AG04450 (cell line): ENCODE measurements at regions not wholly inside any gene's neighbourhood (a gene's known extent, or its start where the extent isn't known, plus 50 kb on each side); places are given as distances from the start of the nearest gene placed in this dataset. TPM values are rescaled to one million over a fixed set of nuclear protein-coding genes. Genes with fewer than 3 reads are reported as not detected.

ENCODE experiments used
- CTCF ChIA-PET: fragments of 300-600, 350-600 bp; formaldehyde crosslinking; extraction: SDS; loops from one replicate; lab custom pipeline; 2022; ENCODE audit warnings: antibody characterized with exemption, inconsistent platforms; lab: Charles Lee
- POLR2A ChIA-PET: fragments of 350-600 bp; formaldehyde crosslinking; extraction: SDS; loops from one replicate; lab custom pipeline; 2021; ENCODE audit warnings: antibody characterized with exemption, inconsistent platforms; lab: Yijun Ruan, JAX
- DNase-seq: peaks from one replicate; pipeline ENCODE4 v3.0.0-alpha.2; 2011; ENCODE audit warnings: low read depth, low spot score
- H3K27ac ChIP-seq: one replicate; pipeline ENCODE4 v1.5.1; 2012; ENCODE audit warnings: low read depth, low read length, control low read depth
- H3K27me3 ChIP-seq: one replicate; pipeline ENCODE4 v1.6.0; 2012; ENCODE audit warnings: low read length; ENCODE audit not compliant: control insufficient read depth, insufficient read depth
- H3K4me3 ChIP-seq: 2 replicates; pipeline ENCODE4 v1.5.1; 2011; ENCODE audit warnings: mild to moderate bottlenecking, low read depth, low read length, control low read depth
- H3K9me3 ChIP-seq: 2 replicates; pipeline ENCODE4 v1.5.1; 2012; ENCODE audit warnings: low read length; ENCODE audit not compliant: control insufficient read depth, insufficient read depth
- CTCF ChIP-seq: IDR thresholded peaks from 2 replicates; pipeline ENCODE4 v1.5.1; 2011; ENCODE audit warnings: low read depth, low read length, control low read depth, inconsistent platforms
- small RNA-seq: library from RNA; depleted of rRNA; stranded (forward); fragments of <200 nt; gene quantifications from one replicate; pipeline ENCODE3, GENCODE V24; 2012; ENCODE audit warnings: low read depth; ENCODE audit not compliant: insufficient read length

DNA sequence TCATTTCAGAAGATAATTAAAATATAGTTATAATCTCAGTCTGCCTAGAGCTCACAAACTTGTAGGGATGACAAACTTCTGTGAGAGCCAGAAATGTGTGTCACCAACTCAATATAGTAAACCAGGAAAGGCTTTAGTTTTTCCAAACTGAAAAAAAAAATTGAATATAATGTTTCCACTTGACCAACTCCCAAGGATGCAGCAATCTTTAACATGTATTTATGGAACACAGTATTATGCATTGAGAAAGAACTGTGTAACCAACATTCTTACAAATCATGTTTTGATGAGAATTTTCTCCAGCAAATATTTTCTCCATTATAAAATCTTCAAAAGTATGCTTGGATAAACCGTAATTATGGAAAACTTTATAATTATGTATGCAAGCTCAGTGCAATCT is 50.1 kb upstream of the KLF12 start:
- Histone ChIP-seq H3K4me3 (no peak overlapping the region), H3K9me3 (no peaks in the 10 kb centered on the region), H3K27ac (no peak overlapping the region), H3K27me3 (no peaks in the 10 kb centered on the region)
- POLR2A ChIA-PET = no interaction called here
- TF ChIP-seq CTCF = no peak
- CTCF ChIA-PET = interaction anchor here (1.5 kb wide), 1 partner anchor 102 kb away, joined by 3 read pairs; no protein-coding TSS in a partner anchor
- no peak for DNase-seq

Small RNA genes in the stretch of these regions (small RNA-seq; reads per million reads assigned to genes)
- gene RNU6-38P (not detected), gene RNY1P5 (not detected)
